ENCODE measurements at regions not wholly inside any gene's neighbourhood (a gene's known extent, or its start where the extent isn't known, plus 50 kb on each side); places are given as distances from the start of the nearest gene placed in this dataset.

- dilution Hi-C loops (cut with HindIII; ENCODE audit: low sequenced_read_pairs, unreplicated experiment): no loop called here
- CTCF ChIA-PET: no interaction called here
- no TSS peak for BruUV-seq (replicated peaks)
Observed at GRCh38 chr7:136205956-136206355, 228.8 kb upstream of the MTPN start.

More at GRCh38 chr7:136205956-136206355, 228.8 kb upstream of the MTPN start:
- no peaks in the 10 kb centered on the region for H3K79me1 ChIP-seq (ENCODE audit: low read depth in 1 of 2, low read length in 2 of 2)
- H3K4ac ChIP-seq (ENCODE audit: low read depth, low read length): no peak overlapping the region
- no peak overlapping the region for H2AFZ ChIP-seq (replicated peaks; ENCODE audit: low read length, poor library complexity)
- H3K9me1 ChIP-seq (ENCODE audit: insufficient read depth, low read length): no peaks in the 10 kb centered on the region
- H4K20me1 ChIP-seq (ENCODE audit: insufficient read depth, low read length): no peaks in the 10 kb centered on the region
- no peak overlapping the region for H2BK120ac ChIP-seq (ENCODE audit: low read depth, low read length)
- DNase-seq: no peak
- no peak overlapping the region for H4K5ac ChIP-seq (ENCODE audit: low read depth, low read length)
- intact Hi-C loops (cut with micrococcal nuclease): no loop called here
- no peak for ATAC-seq (ENCODE audit: low read depth)
- no peaks in the 10 kb centered on the region for H3K9me3 ChIP-seq (ENCODE audit: control insufficient read depth, insufficient read depth, low read length)
- no peak overlapping the region for H3K9ac ChIP-seq (ENCODE audit: low read depth, low read length)
- H2BK15ac ChIP-seq (ENCODE audit: low read depth, low read length): no peak overlapping the region
- in situ Hi-C loops (cut with MboI; ENCODE audit: low sequenced_read_pairs): no loop called here
- H2AK5ac ChIP-seq (ENCODE audit: low read depth, low read length): no peak overlapping the region
- no peak overlapping the region for H3K14ac ChIP-seq (replicated peaks; ENCODE audit: low read depth, low read length)
- no peak overlapping the region for H2BK20ac ChIP-seq (ENCODE audit: low read depth, low read length)
- H2BK5ac ChIP-seq (ENCODE audit: low read depth, low read length, poor library complexity, severe bottlenecking): no peak overlapping the region
- no CpG with 5 or more reads among the region's 1 CpG for WGBS, 2 experiments (ENCODE audit: extremely low coverage in 2 of 2, insufficient read length in 1 of 2)
- no peak overlapping the region for H4K91ac ChIP-seq (ENCODE audit: insufficient read depth, low read depth, low read length)
- POLR2A ChIA-PET (ENCODE audit: unreplicated experiment): no interaction called here
- no peak overlapping the region for H3K18ac ChIP-seq (ENCODE audit: low read depth, low read length)
- H4K8ac ChIP-seq (ENCODE audit: low read depth in 2 of 2, low read length in 2 of 2): no peak overlapping the region
- H3K27ac ChIP-seq (ENCODE audit: insufficient read depth, low read length): no peak overlapping the region
- H3K36me3 ChIP-seq (ENCODE audit: control insufficient read depth, insufficient read depth, low read length): no peaks in the 10 kb centered on the region
- H3K23ac ChIP-seq (ENCODE audit: low read depth, low read length): no peak overlapping the region
- no peak overlapping the region for H3K4me2 ChIP-seq (ENCODE audit: low read depth, low read length)
- H3K56ac ChIP-seq (ENCODE audit: extremely low read depth, insufficient read depth, low read length): no peak overlapping the region
- TF ChIP-seq NFE2L2 (IDR thresholded peaks at IDR 0.05; ENCODE audit: low read depth, low read length): no peak
- no peak for TF ChIP-seq RAD21 (IDR thresholded peaks at IDR 0.05; ENCODE audit: low read length)
- TF ChIP-seq RFX5 (IDR thresholded peaks at IDR 0.05; ENCODE audit: low read depth, low read length): no peak
- no peak for TF ChIP-seq CTCF (conservative IDR thresholded peaks at IDR 0.05; ENCODE audit: low read depth, low read length)
- H3K27me3 ChIP-seq (ENCODE audit: control insufficient read depth, insufficient read depth, low read length): no peaks in the 10 kb centered on the region
- no peak overlapping the region for H3K4me3 ChIP-seq (ENCODE audit: insufficient read depth, low read depth, low read length)
- H2AK9ac ChIP-seq (replicated peaks; ENCODE audit: low read depth, low read length, poor library complexity): no peak overlapping the region
- no peaks in the 10 kb centered on the region for H3K4me1 ChIP-seq (ENCODE audit: control insufficient read depth, insufficient read depth, low read length)
